Lung (tissue), 11 donors: ENCODE measurements at regions not wholly inside any gene's neighbourhood (a gene's known extent, or its start where the extent isn't known, plus 50 kb on each side); places are given as distances from the start of the nearest gene placed in this dataset.

Experiments
- ATAC-seq: fragments of 200-7000 bp; cut with Tn5 transposase; one replicate; pipeline ENCODE4 v1.9.1; 2020; ENCODE audit warnings: moderate number of reproducible peaks; ENCODE audit not compliant: insufficient read depth, low FRiP score
- DNase-seq, 3 donors: peaks; one replicate each; pipeline ENCODE4 v3.0.0-alpha.2; 2013 to 2017
- H3K27ac ChIP-seq, 2 donors: one replicate each; pipeline ENCODE4 v1.5.1; 2013; ENCODE audit warnings: mild to moderate bottlenecking in 2 of 2, moderate library complexity in 2 of 2, control low read depth in 1 of 2, inconsistent platforms in 1 of 2, low read depth in 1 of 2, low read length in 1 of 2
- H3K27me3 ChIP-seq, 3 donors: one replicate each; pipeline ENCODE4 v1.5.1; 2013; ENCODE audit warnings: low read length in 2 of 3; ENCODE audit not compliant: control insufficient read depth in 3 of 3, insufficient read depth in 3 of 3
- H3K36me3 ChIP-seq, 4 donors: one replicate each; pipeline ENCODE4 v1.5.1; 2013; ENCODE audit warnings: low read length in 4 of 4, mild to moderate bottlenecking in 1 of 4, moderate library complexity in 1 of 4; ENCODE audit not compliant: control insufficient read depth in 4 of 4, insufficient read depth in 4 of 4
- H3K4me1 ChIP-seq, 5 donors: one replicate each; pipeline ENCODE4 v1.5.1; 2013; ENCODE audit warnings: low read length in 5 of 5, mild to moderate bottlenecking in 2 of 5, moderate library complexity in 1 of 5; ENCODE audit not compliant: control insufficient read depth in 5 of 5, insufficient read depth in 5 of 5
- H3K4me3 ChIP-seq: one replicate; pipeline ENCODE4 v1.5.1; 2013; ENCODE audit warnings: mild to moderate bottlenecking, control low read depth, moderate library complexity
- H3K9ac ChIP-seq, 2 donors: one replicate each; pipeline ENCODE4 v1.5.1; 2013; ENCODE audit warnings: low read length in 2 of 2, control low read depth in 1 of 2; ENCODE audit not compliant: insufficient read depth in 1 of 2
- H3K9me3 ChIP-seq, 4 donors: one replicate each; pipeline ENCODE4 v1.5.1; 2013; ENCODE audit warnings: low read length in 3 of 4, mild to moderate bottlenecking in 1 of 4, moderate library complexity in 1 of 4; ENCODE audit not compliant: control insufficient read depth in 4 of 4, insufficient read depth in 3 of 4
- CTCF ChIP-seq: IDR thresholded peaks from 2 replicates; pipeline ENCODE4 v1.5.1; 2012; ENCODE audit warnings: mild to moderate bottlenecking; ENCODE audit errors: control extremely low read depth, extremely low read depth
- WGBS, 2 donors: extraction: QIAGEN DNeasy Blood & Tissue Kit; methylation state at CpG; one replicate each; pipeline ENCODE4 v1.1.7; 2013; 5-methylcytosine and 5-hydroxymethylcytosine counted together
- donor health status: control.
- donor health status: control.
- donor health status: Bipolar disorder and iron deficiency.
- donor health status: healthy.
- donor health status: DM: yes; HTN: yes; CAD: no.

GRCh38 chr9:78393932-78394331 lies 97.0 kb downstream of the PSAT1 start:
- no peak for ATAC-seq

GRCh38 chr9:78396087-78396486 lies 99.2 kb downstream of the PSAT1 start:
- no peak for TF ChIP-seq CTCF
- H3K36me3 ChIP-seq = no peaks in the 10 kb centered on the region
- peaks cover 0 to 10% (median 5%) of the 10 kb centered on the region in 4 donors for H3K9me3 ChIP-seq
- no peak overlapping the region for H3K9ac ChIP-seq
- ATAC-seq (no peak), DNase-seq (peak in 1 of 3 donors; percentile 41)
- no peak overlapping the region for H3K4me3 ChIP-seq
- H3K4me1 ChIP-seq = no peaks in the 10 kb centered on the region
- no peak overlapping the region for H3K27ac ChIP-seq
- WGBS, 2 donors = 83 to 100% methylated on average over 2 of the region's 2 CpGs
- H3K27me3 ChIP-seq = no peaks in the 10 kb centered on the region

More at GRCh38 chr9:78393932-78394331, 97.0 kb downstream of the PSAT1 start:
- Histone ChIP-seq H3K27ac (no peak overlapping the region), H3K9me3 (peaks cover 0 to 10% (median 5%) of the 10 kb centered on the region in 4 donors), H3K27me3 (no peaks in the 10 kb centered on the region), H3K9ac (no peak overlapping the region), H3K4me3 (no peak overlapping the region), H3K4me1 (no peaks in the 10 kb centered on the region), H3K36me3 (no peaks in the 10 kb centered on the region)
- no peak for DNase-seq
- WGBS, 2 donors = 88 to 91% methylated on average over 2 of the region's 2 CpGs
- no peak for TF ChIP-seq CTCF

GRCh38 chr9:78397045-78397444 lies 100.1 kb downstream of the PSAT1 start:
- no peak overlapping the region for H3K4me3 ChIP-seq
- H3K9ac ChIP-seq = no peak overlapping the region
- no peak overlapping the region for H3K27ac ChIP-seq
- H3K27me3 ChIP-seq = no peaks in the 10 kb centered on the region
- WGBS, 2 donors = 41 to 59% methylated on average over 5 of the region's 5 CpGs
- peaks cover 0 to 10% (median 5%) of the 10 kb centered on the region in 4 donors for H3K9me3 ChIP-seq
- TF ChIP-seq CTCF = no peak
- ATAC-seq (no peak), DNase-seq (no peak)
- no peaks in the 10 kb centered on the region for H3K36me3 ChIP-seq
- no peaks in the 10 kb centered on the region for H3K4me1 ChIP-seq

- DNase-seq = no peak
- H3K4me3 ChIP-seq = no peak overlapping the region
- WGBS, 2 donors = 52 to 68% methylated on average over 5 of the region's 5 CpGs
Observed at GRCh38 chr9:78397454-78397853, 100.5 kb downstream of the PSAT1 start.

More at GRCh38 chr9:78397454-78397853, 100.5 kb downstream of the PSAT1 start:
- no peaks in the 10 kb centered on the region for H3K36me3 ChIP-seq
- ATAC-seq = no peak
- H3K27ac ChIP-seq = no peak overlapping the region
- H3K9ac ChIP-seq = no peak overlapping the region
- H3K9me3 ChIP-seq = peaks cover 0 to 10% (median 5%) of the 10 kb centered on the region in 4 donors
- TF ChIP-seq CTCF = no peak
- no peaks in the 10 kb centered on the region for H3K27me3 ChIP-seq
- H3K4me1 ChIP-seq = no peaks in the 10 kb centered on the region
